H1 (cell line): ENCODE measurements at regions not wholly inside any gene's neighbourhood (a gene's known extent, or its start where the extent isn't known, plus 50 kb on each side); places are given as distances from the start of the nearest gene placed in this dataset.

Experiments
- TF ChIP-seq, protein P1 (sequence below): IDR thresholded peaks from 2 replicates; pipeline ENCODE4 v1.6.1; 2011; ENCODE audit warnings: low read length, improper control_type of control experiment

GRCh38 chr13:19057588-19058340 lies 123.9 kb downstream of the TUBA3C start (continued):
- TF ChIP-seq, protein P1, sequence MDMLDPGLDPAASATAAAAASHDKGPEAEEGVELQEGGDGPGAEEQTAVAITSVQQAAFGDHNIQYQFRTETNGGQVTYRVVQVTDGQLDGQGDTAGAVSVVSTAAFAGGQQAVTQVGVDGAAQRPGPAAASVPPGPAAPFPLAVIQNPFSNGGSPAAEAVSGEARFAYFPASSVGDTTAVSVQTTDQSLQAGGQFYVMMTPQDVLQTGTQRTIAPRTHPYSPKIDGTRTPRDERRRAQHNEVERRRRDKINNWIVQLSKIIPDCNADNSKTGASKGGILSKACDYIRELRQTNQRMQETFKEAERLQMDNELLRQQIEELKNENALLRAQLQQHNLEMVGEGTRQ = no peak
